Activated CD4-positive, alpha-beta T cell treated with anti-CD3 and anti-CD28 coated beads, Interleukin-2, Interleukin-6, amounts not matched to agents 100 ng/mL and 50 ng/mL, durations not matched to agents 16 hours and 8 hours (primary cell): ENCODE measurements at regions not wholly inside any gene's neighbourhood (a gene's known extent, or its start where the extent isn't known, plus 50 kb on each side); places are given as distances from the start of the nearest gene placed in this dataset.
A peak's percentile ranks its signal among the peaks of the same experiment; 100 is the strongest.

ENCODE experiments used
- DNase-seq: peaks from one replicate; pipeline ENCODE4 v3.0.0-alpha.2; 2020

DNA sequence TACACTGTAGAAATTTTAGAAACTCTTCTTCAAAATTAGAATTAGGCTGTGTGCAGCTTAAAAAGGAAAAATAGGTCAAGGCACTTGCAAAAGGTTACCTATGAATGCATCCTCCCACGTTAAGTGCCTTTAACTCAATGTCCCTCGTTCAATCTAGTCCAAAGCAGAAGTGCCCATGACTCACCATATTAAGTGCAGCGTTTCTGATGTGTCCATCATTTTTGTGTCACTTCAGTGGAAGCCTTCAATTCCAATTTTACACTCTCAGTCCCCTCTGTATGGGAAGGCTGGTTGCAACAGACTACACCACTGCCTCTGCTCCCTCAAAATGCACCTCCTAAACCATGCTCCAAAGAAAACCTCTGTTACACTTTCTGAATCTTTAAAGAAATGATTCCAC, 53.4 kb downstream of the FOXB1 start:
- DNase-seq, result no peak

DNA sequence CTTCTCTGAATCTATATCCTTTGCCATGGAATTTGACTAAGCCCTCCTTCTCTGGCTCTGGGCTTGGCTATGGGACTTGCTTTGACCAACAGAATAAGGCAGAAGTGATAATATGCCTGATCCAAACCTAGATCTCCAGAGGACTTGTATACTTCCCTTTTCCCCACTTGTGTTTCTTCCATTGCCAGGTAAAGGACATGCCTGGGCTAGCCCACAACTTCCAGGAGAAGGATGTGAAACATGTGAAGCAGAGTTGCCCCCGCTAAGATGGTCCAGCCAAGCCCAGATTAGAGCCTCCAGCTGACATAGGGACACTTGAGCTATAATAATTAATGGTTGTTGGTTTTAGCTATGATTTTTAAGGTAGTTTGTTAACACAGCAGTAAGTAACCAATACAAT, 55.1 kb downstream of the FOXB1 start:
- no peak for DNase-seq

DNA sequence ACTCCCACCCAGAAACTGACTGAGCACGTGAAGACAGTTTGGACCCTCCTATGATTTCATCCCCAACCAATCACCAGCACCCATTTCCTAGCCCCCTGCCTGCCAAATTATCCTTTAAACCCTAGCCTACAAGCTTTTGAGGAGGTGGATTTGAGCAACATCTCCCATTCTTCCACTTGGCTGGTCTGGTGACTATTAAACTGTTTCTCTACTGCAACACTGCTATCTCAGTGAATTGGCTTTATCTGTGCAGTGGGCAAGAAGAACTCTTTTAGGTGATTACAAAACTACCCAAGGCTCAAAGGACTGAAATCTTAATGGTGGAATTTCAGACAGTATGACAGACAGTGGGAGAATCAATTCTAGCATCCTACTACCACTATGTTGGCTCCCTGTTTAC, 57.6 kb downstream of the FOXB1 start:
- no peak for DNase-seq

DNA sequence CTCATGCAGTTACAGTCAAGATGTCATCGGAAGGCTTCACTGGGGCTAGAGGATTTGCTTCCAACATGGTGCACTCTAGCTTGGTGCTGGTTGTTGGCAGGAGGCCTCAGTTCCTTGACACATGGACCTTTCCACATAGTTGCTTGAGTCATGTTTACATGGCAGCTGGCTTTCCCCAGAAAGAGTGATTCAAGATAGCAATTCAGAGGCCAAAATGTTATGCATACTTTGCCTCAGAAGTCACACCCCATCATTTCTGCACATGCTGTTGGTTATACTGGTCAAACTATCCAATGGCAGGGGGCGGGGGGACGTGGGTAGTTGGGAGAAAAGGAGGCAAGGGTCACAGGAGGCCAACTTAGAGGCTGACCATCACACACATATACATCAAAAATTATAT, 58.7 kb downstream of the FOXB1 start:
- DNase-seq, result no peak

DNA sequence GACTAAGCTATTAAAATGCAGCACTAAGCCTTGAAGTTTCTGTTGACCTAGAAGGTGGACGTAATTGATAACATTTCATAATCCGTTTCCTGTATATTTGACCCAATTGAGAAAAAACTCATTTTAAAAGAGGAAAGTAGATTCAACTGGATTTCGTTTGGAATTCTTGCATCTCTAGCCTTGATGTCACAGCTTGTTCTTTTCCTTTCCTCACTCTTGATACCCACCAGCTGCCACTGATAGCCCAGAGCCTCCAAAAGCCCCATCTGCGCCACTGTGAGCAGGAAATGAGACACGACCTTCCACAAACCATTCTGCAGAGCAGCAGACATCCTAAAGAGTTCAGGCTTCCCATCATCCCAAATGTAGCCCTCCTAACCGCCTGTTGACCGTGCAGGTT, 61.8 kb downstream of the FOXB1 start:
- no peak for DNase-seq

DNA sequence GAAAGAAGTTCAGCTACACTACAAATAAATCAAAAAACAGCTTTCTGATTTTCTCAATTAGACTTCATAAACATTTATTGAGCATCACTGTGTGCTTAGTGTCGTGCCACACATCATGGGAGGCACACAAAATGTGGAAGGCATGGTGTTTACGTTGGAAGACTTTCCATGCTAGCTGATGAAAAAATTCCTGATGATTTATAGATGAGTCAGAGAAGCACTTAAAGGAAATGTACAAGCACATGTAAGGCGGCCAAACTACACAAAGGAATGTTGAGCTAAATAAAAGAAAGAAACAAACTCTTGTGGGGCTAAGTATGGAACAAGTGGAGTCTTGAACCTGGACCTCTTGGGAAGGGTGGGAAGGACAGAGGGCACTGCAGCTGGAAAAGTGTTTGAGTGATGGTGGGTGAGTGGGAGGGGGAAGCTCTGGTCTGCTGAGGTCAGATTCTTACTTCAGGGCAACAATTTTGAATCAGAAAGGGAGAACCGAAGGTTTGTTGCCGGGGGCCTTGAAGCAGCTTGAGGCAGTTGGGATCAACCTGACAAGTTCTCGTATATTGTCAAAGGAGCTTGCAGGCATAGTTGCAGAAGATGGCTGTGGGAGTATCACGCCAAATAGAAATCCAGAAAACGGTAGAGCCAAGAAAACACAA, 66.9 kb downstream of the FOXB1 start:
- DNase-seq, result no peak

DNA sequence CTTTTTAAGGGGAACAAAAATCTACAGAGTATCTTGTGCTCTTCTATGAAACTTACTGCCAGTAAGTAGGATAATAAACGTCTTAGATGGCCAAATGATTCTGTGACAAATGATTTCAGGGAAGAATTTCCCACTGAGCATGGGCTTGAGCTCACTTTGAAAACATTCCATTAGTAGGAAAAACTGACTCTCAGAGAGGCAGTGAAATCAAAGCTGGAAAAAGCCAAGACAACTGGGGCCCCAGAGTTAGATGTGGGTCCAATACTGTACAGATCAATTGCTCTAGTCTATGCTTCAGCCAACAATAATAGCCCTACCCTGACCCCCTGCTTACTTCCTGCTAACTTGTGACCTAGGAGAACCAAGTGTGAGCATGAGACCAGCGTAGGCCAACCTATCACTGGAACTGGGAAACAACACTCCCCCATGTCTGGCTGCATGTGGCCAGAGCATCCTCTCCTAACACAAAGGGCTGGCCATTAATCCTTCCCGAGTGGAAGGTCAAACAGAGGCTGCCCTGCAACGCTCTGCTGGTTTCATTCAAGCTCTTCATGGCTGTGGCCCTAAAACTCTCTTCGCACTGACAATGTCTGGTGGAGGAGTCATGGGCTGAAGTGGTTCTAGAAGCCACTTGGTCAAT, 68.8 kb downstream of the FOXB1 start:
- no peak for DNase-seq

DNA sequence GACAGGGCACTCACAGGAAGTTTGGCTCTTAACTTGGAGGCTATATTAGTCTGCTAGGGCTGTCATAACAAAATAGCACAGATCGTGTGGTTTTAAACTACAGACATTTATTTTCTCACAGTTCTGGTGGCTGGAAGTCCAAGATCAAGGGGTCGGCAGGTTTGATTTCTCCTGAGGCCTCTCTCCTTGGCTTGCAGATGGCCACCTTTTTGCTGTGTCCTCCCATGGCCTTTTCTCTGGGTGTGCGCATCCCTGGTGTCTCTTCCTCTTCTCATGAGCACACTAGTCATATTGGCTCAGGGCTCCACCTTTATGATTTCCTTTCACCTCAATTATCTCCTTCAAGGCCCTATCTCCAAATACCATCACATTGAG, 69.3 kb downstream of the FOXB1 start:
- no peak for DNase-seq

DNA sequence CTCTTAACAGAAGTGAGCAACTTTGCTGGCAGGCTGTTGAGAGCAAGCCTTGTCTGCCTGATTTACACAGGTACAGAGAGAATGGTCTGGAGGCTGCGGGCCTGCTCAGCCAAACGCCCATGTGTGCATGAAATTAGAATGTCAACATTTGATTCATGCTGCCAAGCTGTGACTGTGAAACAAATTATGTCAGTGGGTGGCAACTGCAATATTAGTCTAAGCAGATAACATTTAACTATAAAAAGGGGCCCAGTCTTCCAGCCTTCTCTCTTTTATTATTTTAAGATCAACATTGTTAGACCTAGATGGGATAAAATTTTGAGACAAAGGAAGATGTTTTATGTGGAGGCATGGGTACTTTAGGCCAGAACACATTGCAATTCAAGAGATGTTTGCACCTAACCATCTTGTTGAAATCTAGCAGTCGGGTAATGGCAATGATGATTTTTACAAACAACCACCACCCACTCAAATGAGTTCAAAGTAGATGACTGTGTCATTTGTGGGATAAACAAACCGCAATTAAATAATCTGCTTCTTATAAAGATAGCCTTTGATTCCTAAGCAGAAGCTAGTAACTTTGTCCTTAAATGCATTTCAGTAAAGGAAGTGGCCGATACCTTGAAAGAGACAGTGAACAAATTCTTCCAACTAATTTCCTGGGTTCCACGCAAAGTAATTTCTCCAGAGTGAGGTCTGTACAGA, 70.2 kb downstream of the FOXB1 start:
- DNase-seq, result peak; percentile 12

DNA sequence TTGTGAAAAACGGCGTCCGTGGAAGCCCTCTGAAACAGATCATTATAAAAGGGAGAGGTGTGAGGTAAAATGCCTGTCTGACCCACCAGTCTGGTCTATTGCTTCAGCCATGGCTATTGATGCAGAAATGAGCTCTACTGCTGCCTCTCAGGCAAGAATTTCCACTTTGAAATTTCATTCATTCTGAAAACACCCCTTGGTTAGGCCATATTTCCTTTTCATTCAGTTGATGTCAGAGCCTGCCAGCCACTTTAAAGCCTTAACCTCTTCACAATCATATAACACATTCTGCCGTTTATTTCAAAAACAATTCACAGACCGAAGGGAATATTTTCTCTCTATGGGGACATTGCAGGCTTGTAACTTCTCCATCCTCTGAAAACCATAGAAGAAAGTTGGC, 71.9 kb downstream of the FOXB1 start:
- peak; percentile 62 for DNase-seq

DNA sequence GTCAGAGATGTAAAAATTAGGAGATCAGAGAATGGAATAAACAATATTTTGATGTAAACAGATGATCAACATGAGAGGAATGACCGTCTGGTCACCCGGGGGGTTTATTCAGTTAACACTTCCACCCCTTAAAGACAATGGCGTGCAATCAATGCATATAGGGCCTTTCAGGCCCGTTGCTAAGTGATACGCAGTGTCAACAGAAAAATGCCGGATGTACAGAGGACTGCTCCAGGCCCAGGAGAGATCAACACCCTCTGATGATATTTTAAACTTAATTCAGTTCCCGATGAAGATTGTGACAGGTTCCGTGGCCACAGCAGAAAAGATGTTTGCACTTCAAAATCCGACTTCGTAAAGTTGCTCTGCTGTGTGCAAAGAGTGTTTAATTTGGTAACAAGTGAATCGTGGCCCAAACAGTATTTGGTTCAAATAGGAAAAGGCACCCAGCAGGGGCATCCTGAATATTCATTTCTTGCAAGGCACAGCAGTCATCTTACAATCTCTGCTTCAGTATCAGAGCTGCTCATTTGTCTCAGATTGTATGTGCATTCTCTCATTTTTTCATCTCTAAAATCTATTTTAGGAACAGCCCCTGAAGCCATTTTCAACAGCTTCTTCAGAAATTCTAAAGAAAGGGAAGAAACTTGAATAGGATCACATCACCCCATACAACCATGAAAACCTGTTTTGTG, 72.6 kb downstream of the FOXB1 start:
- peak; percentile 46 for DNase-seq

DNA sequence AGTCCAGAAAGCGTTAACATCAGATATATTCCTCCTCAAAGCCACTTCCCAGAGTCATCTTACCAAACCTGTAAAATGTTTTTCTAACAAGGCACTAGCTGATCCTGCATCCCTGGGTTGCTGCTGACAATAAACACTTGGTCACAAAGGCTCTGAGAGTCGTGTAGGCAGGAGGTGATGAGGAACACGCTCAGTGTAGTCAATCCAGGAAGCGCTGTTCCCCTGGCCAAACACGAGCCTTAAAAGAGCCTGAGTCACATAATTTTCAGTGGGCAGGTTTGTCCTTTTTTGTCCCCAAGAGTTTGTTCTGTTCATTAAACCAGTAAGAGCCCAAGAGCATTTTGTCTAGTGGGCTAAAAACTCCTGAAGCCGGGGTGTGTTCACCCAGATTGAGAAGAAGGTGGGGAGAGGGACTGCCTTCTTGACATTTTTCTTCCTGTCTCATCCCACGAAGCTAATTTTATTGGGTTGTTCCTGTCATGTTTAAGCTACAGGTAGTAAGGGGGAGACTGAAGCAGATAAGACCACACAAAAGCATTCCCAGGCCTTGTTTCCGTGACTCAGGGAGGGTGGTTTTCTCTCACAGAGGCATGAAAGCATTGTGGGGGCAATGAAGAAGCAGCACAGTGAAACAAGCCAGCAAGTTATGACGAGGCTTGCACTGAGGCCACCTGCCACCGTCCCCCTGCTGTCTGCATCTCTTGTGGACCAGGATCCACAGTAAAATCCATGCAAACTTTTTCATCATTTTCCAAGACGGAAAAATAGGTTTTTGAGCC, 73.7 kb downstream of the FOXB1 start:
- peak; percentile 71 for DNase-seq

DNA sequence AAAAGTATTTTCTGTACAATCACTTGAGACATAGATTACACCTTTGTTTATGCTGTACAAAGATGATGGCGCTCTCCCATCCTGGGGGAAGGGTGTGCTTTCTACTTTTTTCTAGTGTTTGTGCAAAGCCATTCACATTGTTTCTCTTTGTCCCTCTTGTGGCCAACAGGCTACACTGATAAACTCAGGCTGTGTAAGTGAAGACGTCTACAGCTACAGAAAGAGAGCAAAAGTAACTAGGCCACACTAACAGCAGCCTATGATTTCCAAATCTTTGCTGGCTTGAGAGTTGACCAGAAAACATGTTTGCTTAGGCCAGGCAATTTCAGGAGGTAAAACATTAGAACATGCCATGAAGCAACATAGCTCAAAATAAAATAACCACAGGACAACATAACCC, 75.1 kb downstream of the FOXB1 start:
- peak; percentile 21 for DNase-seq

DNA sequence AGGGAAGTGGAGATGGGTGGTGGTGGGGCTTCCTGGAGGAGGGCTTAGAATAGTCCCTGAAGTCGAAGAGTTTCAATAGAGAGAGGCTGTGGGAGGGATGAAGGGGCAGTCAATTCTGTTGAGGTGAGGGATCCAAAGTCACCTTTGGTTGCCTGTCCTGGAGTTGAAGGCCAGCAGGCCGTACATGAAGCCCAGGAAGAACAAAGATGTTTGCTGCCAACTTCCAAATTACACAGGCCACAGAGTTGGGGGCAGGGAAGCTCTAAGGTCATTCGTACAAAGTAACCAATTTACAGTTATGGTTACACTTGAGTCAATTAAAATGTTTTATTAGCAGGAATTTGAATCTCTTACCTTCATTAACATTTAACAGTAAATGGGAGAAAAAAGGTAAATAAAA, 77.9 kb downstream of the FOXB1 start:
- DNase-seq, result no peak

DNA sequence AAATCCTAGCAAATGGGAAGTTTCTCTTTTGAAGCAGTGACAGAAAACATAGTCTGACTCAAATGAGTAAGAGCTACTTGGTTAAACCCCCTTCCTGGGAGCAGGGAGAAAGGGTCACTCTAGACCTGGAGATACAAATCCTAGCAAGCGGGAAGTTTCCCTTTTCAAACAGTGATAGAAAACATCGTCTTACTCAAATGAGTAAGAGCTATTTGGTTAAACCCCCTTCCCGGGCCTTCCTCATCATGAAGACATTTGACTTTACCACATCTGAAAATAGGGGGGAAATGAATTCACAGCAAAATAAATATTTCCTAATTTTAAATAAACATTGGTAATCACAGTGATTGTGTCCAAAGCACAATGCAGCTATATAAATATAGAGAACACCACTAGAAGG, 79.2 kb downstream of the FOXB1 start:
- no peak for DNase-seq

DNA sequence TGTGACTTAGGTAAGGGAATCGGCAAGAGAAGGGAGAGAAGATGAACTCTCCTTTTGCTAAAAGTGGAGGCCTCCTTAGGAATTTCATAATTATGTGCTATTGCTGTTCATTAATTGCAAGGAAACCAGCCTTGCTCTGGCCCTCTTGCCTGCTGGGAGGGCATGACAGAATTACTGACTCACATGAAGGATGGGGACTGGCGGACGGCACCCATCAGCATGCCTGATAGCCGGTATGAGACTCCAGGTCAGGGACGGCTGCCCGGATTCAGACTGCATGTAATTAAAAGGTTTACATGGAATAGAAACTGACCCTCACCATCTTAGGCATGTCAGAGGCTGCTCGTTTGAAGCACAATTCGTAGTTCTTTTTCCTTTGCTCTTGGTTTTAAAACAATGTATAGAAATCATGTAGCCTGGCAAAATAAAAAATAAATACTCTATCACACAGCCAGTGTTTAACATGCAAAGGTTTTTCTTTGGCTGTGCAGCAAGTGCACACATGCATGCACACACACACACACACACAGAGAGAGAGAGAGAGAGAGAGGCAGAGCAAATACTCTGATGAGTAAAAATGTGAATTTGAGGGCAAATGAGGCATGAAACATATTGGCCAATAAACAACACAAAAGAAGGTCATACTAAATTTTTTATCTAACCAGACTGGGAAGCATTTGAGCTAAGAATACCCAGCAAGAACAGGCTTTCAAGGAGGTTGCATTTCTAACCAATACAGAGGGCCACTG, 82.7 kb downstream of the FOXB1 start:
- peak; percentile 33 for DNase-seq

DNA sequence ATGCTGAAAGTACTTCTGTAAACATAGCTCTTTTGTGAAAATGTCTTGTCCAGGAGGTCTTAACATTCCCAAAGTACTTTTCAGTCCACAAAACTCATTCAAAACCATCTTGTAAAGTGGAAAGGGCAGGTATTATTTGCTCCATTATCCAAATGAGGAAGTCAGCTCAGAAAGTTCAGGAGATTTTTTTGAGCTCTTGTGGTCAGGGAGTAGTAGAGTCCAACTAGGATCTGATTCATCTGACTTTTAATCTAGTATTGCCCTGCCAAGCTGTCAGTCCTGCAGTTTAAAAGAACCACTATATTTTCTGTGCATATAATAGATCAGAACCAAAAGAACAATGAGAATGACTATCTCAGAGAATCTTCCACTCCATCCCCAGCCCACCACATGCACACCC, 83.5 kb downstream of the FOXB1 start:
- no peak for DNase-seq

DNA sequence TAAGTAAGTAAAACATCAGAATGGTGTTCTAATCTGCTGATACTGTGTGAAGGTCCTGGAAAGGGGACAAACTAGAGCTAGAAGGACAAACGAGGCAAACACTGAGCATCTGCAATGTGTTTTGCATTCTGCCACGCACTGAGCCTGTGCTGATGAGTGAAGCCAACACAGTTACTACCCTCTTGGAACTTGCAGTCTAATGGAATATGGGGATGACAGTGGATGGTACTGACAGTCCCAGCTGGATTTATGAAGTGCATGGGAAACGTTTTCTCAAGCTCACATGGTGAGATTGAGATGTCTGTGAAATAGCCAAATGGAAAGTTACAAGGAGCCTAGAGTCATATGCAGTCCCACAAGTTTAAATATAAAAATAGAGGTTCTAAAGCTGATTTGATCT, 86.6 kb downstream of the FOXB1 start:
- DNase-seq, result no peak

DNA sequence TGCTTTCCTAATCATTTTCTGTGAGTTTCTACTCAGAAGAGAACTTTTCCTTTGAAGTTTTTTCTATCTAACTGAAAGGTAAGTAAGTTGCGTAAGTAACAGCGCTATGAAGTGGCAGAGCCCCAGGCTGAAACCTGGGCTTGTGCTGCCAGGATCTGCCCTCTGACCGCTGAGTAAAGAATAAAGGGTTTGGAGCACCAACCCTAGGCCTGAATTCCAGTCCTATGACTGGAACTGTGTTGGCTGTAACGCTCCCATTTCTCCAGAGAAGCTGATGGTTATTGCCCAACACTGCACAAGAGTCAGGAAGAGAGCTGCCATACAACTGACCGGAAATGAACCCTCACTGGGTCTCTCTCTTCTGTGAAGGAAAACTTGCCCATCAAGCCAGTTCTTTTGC, 87.0 kb downstream of the FOXB1 start:
- no peak for DNase-seq

DNA sequence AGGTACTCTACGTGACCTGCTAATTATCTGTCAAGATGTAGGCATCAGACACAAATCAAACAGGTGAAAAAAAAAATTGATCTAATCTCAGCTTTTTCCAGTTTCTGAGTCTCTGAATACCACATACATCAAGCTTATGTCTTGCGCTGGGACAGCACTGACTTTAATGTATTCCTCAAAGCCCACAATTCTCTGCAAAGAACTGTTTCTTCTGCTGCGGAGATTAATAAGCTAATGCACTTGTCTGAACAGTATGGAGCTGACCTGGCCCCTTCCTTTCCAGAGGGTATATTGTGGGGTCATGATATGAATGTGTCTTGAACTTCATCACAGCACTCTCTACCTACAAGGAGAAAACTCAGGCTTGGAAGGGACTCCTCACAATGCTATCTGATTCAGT, 87.8 kb downstream of the FOXB1 start:
- no peak for DNase-seq

DNA sequence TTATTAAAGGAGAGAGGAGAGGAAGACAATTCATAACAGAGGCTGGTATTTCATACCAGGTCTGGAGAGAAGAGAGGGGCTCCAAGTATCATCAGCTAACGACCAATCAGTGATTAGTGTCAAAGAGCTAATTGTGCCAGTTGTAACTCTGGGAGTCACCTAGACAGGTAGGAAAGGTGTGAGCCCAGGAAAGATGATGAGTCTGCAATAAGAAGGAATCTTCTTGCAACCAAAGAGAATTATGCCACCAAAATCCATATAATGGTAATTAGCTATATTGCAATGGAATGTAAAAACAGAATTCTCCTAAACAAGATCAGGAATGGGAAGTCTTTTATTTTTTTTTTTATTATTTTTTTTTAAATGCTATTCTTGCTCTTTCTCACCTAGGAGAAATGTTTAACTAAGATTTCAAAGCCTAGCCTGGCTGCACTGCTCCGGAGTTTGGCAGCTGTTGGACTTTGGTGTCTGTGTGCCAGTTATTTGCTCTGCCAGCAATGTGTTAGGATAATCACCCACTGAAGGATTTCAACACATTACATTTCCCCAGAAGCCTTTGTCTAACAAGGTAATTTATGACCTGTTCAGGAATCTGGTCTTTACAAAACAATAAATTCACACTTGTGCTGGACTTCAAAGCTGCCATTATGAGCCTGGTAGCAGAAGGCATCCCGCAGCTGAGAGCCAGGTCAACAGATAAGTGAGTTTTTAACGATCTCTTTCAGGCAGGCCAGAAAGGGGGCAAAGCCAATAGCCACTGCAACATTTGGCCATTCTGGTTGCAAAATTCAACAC, 89.4 kb downstream of the FOXB1 start:
- DNase-seq, result no peak

DNA sequence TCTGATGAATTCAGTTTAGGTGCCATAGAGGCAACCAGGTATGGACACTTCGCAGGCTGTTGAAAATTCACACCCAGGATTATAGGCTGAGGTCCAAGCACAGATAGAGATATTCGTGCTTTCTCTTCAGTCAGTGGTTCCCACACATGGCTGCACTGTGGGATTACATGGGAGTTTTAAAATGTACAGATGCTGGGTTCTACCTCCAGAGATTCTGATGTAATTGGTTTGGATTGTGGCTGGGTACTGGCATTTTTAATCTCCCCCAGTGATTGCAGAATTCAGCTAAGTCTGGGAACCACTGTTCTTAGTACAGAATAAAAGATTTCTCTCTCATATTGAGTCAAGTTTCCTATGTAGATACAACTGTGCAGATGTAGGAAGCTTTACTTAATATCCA, 91.6 kb downstream of the FOXB1 start:
- no peak for DNase-seq
